ENCODE measurements at regions not wholly inside any gene's neighbourhood (a gene's known extent, or its start where the extent isn't known, plus 50 kb on each side); places are given as distances from the start of the nearest gene placed in this dataset.

DNA sequence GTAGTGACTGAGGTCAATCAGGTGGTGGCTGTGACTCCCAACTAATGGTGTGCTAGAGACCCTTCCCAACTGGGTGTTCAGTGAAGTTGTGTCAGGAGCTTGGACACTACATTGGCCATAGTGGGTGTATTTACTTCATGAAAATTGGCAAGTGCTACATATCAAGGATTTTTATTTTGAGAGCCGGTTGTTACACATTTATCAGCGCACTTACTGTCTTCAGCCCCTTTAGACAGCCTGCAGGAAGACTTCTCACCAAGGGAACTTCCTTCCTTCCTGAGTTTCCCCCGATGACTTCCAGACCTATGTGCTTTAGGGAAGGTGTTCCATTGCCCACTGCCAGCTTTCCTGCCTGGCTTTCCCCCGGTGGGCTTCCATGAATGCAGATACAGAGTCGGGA, 261.2 kb downstream of the CBLN1 start:
- intact Hi-C loops (cut with DNase I) = no loop called here
- H3K27me3 ChIP-seq = peaks cover 0 to 50% (median 0%) of the 10 kb centered on the region in 4 donors
- 52 to 53% methylated on average over 5 of the region's 5 CpGs for WGBS, 2 donors
- DNase-seq = no peak
- TF ChIP-seq, protein P1, sequence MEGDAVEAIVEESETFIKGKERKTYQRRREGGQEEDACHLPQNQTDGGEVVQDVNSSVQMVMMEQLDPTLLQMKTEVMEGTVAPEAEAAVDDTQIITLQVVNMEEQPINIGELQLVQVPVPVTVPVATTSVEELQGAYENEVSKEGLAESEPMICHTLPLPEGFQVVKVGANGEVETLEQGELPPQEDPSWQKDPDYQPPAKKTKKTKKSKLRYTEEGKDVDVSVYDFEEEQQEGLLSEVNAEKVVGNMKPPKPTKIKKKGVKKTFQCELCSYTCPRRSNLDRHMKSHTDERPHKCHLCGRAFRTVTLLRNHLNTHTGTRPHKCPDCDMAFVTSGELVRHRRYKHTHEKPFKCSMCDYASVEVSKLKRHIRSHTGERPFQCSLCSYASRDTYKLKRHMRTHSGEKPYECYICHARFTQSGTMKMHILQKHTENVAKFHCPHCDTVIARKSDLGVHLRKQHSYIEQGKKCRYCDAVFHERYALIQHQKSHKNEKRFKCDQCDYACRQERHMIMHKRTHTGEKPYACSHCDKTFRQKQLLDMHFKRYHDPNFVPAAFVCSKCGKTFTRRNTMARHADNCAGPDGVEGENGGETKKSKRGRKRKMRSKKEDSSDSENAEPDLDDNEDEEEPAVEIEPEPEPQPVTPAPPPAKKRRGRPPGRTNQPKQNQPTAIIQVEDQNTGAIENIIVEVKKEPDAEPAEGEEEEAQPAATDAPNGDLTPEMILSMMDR (IDR thresholded peaks at IDR 0.05) = no peak
- no peaks in the 10 kb centered on the region for H3K9me3 ChIP-seq
- H3K4me3 ChIP-seq = no peak overlapping the region
- H3K27ac ChIP-seq = no peak overlapping the region
- peaks cover 0 to 9% (median 0%) of the 10 kb centered on the region in 3 donors for H3K4me1 ChIP-seq
- no peaks in the 10 kb centered on the region for H3K36me3 ChIP-seq

DNA sequence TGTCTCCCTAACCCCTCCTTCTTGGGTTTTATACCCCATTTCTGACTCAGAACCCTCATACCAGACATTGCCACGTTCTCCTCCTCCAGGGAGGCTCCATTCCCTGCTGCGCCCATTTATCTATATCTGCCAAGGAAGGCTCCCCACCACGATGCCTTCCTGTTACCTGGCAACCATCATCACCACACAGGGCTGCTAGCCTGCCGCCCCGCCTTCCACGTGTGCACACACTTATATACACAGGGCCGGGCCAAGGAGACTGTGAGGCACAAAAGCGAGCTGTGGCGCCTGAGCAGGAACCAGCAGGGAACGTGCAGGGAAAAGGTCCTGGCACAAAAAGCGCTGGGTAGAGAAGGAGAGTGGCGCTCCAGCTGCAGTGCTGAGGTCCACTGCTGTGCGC, 261.8 kb downstream of the CBLN1 start:
- 55 to 66% methylated on average over 6 to 8 of the region's 13 CpGs for WGBS, 2 donors
- TF ChIP-seq, protein P1 (IDR thresholded peaks at IDR 0.05) = no peak
- TF ChIP-seq POLR2A (IDR thresholded peaks at IDR 0.05) = no peak
- Histone ChIP-seq H3K36me3 (no peaks in the 10 kb centered on the region), H3K4me1 (peaks cover 0 to 9% (median 0%) of the 10 kb centered on the region in 3 donors), H3K4me3 (no peak overlapping the region), H3K27me3 (peaks cover 0 to 55% (median 0%) of the 10 kb centered on the region in 4 donors), H3K27ac (no peak overlapping the region), H3K9me3 (no peaks in the 10 kb centered on the region)
- DNase-seq = no peak
- intact Hi-C loops (cut with DNase I) = no loop called here

DNA sequence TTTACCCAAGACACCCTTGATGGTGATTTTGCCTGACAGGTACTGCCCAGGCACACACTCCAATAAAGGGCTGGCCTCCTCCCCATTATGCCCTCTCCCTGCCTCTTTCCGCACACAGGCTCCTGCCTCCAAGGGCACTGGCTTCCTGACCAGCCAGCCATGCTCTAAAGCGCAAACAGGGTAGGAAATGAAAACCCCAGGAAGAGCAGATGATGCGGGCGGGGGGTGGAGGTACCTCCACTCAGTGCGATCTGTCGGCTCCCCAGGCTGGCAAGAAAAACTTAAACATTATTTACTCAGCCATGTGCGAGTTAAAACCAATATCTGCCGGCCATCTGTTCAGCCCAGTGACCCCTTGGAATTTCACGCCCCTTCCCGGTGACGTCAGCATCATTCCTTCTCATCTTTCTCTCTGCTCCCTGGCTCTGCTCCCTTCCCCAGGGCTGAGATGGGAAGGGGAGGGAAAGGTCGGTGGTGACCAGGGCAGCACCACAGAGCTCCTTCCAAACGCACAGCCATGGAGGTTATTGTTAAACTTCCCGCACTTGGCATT, 262.5 kb downstream of the CBLN1 start:
- 21 to 24% methylated on average over 8 to 12 of the region's 14 CpGs for WGBS, 2 donors
- Histone ChIP-seq H3K27ac (no peak overlapping the region), H3K4me1 (peaks cover 0 to 9% (median 0%) of the 10 kb centered on the region in 3 donors), H3K9me3 (no peaks in the 10 kb centered on the region), H3K36me3 (no peaks in the 10 kb centered on the region), H3K27me3 (peaks cover 0 to 62% (median 0%) of the 10 kb centered on the region in 4 donors), H3K4me3 (no peak overlapping the region)
- no peak for DNase-seq
- TF ChIP-seq, protein P1 (IDR thresholded peaks at IDR 0.05) = no peak
- TF ChIP-seq POLR2A (IDR thresholded peaks at IDR 0.05) = no peak
- intact Hi-C loops (cut with DNase I) = no loop called here

DNA sequence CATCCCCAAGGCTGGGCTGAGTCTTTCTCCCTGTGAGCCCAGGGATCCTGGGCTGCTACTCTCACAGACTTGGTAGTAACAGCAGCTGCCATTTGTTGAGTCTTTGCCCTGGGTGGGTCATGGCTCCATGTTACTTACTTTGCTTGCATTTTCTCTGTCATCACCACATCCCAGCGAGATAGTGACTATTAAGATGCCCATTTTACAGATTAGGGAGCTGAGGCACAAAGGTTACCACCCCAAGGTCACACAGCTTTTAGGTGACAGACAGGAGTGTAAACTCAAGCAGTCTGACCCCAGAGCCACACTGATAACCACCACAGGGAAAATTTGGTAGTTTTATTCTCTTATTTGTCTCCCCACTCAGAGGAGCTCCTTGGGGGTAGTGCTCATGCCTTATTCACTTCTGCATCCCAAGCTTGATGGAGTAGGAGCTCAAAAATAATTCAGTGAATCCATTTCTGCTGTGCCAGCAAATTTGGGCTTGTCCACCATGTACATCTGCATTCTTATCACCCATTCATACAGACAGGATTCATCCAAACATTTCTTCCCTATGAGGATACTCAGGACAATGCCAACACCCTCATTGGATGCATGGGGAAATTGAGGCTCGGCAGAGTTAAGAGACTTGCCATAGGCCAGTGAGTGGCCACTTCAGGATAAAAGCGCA, 263.2 kb downstream of the CBLN1 start:
- intact Hi-C loops (cut with DNase I) = no loop called here
- no peak for TF ChIP-seq POLR2A (IDR thresholded peaks at IDR 0.05)
- TF ChIP-seq, protein P1 (IDR thresholded peaks at IDR 0.05) = no peak
- H3K4me3 ChIP-seq = no peak overlapping the region
- no peak overlapping the region for H3K27ac ChIP-seq
- H3K4me1 ChIP-seq = peaks cover 0 to 9% (median 0%) of the 10 kb centered on the region in 3 donors
- 50 to 71% methylated on average over 2 to 3 of the region's 3 CpGs for WGBS, 2 donors
- peaks cover 0 to 64% (median 0%) of the 10 kb centered on the region in 4 donors for H3K27me3 ChIP-seq
- no peak for DNase-seq
- no peaks in the 10 kb centered on the region for H3K9me3 ChIP-seq
- no peaks in the 10 kb centered on the region for H3K36me3 ChIP-seq

DNA sequence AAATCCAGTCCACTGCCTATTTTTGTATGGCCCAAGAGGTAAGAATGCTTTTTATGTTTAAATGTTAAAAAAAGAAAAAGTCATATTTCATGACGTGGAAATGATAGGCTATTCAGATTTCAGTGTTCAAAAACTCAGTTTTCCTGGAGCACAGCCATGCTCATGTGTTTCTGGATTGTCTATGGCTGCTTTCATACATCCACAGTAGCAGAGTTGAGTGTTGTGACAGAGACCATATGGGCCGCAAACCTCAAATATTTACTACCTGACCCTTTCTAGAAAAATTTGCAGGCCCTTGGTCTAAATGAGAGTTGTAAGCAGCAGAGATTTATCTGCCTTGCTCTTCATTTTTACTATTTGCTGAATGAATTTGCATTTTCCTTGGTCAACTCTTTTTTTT, 264.1 kb downstream of the CBLN1 start:
- intact Hi-C loops (cut with DNase I) = no loop called here
- no peaks in the 10 kb centered on the region for H3K9me3 ChIP-seq
- peaks cover 0 to 67% (median 0%) of the 10 kb centered on the region in 4 donors for H3K27me3 ChIP-seq
- no peak overlapping the region for H3K4me3 ChIP-seq
- no peak for DNase-seq
- no peak overlapping the region for H3K27ac ChIP-seq
- no peaks in the 10 kb centered on the region for H3K36me3 ChIP-seq
- peaks cover 0 to under 1% (median 0%) of the 10 kb centered on the region in 3 donors for H3K4me1 ChIP-seq
- TF ChIP-seq POLR2A (IDR thresholded peaks at IDR 0.05) = no peak
- TF ChIP-seq, protein P1 (IDR thresholded peaks at IDR 0.05) = no peak
- WGBS, 2 donors = 48 to 59% methylated on average over 2 of the region's 2 CpGs

Measured in esophagus squamous epithelium (tissue), 5 donors.